NCI-H1105 (cell line): ENCODE measurements at regions not wholly inside any gene's neighbourhood (a gene's known extent, or its start where the extent isn't known, plus 50 kb on each side); places are given as distances from the start of the nearest gene placed in this dataset.

ENCODE experiments used
- DNase-seq: peaks from one replicate; lab custom pipeline; 2025; lab: John Stamatoyannopoulos, UW

DNA sequence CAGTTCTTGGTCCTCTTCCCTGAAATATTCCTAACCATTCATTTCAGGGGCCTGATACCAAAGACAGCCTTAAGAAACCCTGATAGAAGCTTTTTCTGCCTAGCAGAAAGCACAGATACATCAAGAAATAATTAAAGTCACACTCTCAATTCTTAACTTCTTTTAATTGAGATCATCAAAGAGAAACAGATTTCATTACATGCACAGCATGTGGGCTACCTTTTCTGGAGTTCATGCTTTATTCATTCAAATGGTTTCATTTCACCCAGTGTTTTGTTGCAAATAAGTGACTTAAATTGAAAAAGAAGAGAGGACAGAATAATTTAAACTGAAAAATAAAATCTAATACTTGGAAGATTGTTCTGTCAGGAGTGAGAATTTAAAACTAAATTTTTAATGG, 192.6 kb upstream of the GGTLC1 start:
- DNase-seq, result no peak

DNA sequence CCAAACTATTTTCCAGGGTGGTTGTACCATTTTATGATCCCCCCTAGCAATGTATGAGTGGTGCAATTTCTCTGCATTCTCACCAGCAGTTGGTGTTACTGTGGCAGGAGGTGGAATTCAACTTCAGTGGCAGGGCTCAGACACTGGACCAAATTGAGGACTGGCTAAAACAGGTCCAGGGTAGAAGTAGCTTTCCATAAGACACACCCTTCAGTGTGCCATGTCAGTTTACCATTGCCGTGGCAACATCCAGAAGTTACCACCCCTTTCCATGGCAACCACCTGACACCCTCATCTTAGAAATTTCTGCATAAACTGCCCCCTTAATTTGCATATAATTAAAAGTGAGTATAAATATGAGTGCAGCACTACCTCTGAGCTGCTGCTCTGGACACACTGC, 180.7 kb upstream of the GGTLC1 start:
- no peak for DNase-seq

DNA sequence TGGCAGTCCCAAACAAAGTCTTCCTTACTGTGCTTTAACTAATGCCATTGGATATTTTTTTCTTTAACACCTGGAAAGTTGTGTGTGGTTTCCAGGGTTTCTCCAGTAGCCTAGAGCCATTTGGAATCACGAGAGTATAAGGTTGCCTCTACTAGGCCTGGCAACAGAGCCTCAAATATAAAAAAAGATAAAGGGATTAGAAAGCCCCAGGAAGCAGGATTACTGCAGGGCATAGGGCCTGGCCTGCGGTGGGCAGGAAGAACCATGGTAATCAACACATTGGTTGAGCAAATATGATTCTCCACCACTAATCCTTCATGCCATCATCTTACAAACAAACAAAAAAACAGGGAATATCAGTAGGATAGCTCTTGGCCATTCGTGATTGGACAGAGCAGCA, 177.8 kb upstream of the GGTLC1 start:
- no peak for DNase-seq

DNA sequence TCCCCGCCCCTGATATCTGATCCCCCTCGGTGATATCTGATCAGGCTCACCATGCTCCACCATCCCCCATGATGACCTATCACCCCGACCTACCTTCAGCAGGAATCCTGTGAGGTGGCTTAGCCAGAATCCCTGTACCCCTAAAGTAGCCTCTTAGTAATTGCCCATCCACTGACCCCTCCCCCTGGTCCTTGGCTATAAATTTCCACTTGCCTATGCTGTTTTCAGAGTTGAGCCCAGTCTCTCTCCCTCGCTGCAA, 177.5 kb upstream of the GGTLC1 start:
- no peak for DNase-seq

DNA sequence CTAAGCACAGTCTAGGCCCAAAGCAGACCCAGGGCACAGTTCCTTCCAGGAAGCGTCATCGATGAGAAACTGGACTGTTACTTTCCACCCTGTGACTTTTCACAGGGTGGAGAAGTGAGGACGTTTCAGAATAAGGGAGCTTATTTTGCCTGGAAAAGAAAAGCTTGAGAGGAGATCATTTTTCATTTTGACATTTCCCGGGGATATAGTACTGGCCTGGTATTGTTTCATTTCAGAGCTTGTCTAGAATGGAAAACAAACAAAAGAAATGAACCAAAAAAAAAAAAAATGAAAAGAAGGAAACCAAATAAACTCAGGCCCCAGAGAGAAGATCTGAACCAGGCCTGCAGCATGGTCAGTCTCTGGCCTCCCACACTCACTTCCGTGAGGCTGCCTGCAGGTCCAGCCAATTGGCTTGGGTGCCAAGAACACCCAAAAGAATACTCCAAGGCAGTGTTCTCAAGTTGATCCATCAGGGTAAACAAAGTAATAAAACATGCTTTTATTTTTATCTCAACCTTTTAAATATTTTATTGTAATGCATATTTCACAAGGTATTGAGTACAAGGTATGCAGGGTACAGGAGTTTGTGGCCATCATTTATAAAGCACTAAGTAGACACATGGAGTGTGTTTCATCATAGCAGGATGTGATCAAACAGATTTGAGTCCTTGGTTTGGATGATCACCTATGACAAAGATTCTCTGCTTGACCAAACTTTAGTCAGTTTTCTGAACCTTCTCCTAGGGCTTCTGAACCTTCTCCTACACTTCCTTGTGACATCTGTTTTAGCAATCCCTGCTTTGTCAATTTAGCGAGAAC, 176.9 kb upstream of the GGTLC1 start:
- no peak for DNase-seq

DNA sequence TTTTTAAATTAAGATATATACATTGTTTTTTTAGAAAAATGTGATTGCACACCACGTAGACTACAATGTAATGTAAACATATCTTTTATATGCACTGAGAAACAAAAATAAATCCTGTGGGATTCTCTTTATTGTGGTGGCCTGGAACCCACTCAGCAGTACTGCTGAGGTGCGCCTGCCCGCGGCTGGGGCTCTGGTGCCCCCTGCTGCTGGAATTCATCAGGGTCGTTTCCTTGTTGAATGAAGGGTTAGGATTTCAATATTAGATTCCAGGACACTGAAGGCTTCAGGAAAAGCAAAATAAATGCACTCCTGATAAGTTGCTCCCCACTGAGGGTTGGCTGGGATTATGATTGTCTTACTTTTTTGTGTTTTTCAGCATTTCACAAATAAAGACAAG, 175.8 kb upstream of the GGTLC1 start:
- no peak for DNase-seq

DNA sequence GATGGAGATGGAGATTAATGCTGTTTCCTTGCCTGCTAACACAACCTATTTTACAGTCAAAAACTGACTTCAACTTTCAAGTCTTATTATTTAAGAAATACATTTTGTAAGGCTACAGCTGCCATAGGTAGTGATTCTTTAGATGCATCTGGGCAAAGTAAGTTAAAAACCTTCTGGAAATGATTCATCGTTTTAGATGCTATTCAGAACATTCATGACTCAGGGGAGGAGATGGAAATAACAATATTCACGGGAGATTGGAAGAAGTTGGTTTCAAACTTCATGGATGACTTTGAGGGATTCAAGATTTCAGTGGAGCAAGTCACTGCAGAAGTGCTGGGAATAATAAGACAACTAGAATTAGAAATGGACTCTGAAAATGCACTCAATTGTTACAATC, 174.9 kb upstream of the GGTLC1 start:
- no peak for DNase-seq

DNA sequence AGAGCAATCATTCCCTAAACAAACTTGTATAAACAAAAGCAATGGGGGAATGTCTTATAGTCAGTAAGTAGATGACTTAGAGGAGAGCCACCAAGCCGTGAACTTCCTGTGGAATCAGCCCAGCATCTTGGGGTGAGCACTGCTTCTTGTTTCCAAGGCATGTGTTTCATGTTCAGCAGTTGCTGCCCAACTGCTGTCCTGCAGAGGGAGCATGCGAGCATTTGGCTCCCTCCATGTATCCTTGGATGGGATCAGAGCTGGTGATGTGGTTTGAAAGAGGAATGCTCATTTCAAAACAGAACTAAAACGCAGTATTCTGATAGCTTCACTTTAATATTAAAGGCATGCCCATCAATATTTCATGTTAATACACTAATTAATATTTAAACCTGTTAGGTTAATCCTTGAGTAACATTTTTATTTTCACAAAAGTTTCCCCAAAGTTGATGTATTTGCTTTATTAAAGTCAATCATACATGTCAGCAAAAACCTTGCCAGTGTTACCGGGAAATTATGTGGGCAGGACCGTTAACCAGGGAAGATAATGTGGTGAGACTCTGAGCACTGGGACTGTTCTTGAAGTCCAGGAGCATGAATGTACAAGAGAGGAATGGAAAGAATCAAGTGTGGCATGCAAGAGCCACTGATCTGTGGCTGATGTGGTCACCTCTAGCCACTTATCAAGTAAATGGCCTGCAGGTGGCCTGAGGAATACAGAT, 172.1 kb upstream of the GGTLC1 start:
- no peak for DNase-seq

DNA sequence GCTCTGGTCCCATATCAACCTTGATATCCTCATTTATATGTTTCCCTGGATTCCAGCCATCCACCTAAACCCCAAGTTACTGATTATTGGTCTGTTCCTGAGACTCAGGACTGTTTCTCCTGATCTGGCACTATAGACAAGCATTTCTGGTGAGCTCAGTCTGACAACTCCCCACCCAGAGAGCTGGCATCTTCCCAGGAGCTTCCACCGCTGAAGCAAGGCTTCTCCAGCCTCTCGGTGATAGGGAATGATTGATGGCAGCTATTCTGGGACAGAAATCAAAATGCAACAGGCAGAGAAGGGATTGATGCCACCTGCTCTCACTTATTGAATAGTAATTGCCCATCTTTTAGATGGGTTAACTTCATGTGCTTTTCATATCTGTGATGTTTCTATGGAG, 169.7 kb upstream of the GGTLC1 start:
- DNase-seq, result no peak

DNA sequence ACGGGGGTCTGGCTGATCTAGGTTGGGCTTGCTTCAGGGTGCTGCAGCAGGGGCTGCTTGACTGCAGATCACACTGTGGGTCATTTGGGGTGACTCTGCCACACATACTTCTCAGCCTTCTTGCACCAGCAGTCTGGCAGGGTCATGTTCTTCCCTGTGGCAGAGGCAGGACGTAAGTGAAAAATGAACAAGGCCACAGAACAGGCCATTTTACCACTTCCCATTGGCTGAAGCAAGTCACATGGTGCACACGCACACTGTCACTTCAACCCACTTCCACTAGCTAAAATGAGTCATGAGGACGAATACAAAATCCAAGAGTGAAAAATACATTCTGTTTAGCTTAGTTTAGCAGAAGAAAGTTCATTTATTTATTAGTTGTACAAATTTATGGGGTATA, 168.6 kb upstream of the GGTLC1 start:
- no peak for DNase-seq

DNA sequence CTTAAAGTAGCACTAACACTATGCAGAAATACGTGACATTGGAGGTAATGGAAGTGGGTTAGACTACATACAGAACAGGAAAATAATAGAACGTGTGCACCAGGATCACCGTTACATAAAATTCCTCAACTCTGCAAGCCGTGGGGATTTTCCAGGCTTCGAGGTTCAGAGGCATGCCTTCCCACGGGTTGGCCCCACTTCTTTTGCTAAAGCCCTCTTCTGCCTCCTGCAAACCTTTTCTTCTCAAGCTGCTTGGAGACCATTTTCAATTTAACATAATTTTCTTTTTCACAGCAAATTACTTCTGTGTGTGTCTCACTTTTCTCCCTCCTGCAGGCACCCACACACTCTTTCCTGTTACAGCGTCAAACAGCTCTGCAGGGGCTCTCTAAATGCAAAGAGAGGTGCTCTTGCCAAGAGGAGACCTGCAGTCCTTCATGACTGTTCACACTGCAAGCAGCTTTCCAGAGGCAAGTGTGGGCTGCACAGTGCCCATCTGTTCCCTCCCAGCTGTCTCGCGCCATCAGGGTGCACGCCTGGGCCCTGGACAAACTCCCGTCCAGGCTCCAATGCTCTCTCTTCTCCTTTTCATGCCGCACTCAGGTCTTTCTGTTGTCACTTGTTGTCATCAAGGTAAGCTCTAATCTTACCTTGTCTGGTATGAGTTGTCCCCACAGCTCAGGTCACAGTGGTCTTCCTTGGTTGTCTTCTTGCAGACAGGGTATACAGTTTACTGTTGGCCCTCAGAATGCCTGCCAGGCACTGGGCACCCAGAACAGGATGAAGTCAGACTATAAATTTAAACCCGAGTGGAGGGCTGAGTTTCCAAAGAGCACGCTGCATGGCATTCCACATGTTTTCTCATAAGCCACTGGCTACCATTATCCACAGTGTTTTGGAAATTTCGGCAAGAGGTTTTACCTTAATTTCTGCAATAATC, 164.8 kb upstream of the GGTLC1 start:
- no peak for DNase-seq

DNA sequence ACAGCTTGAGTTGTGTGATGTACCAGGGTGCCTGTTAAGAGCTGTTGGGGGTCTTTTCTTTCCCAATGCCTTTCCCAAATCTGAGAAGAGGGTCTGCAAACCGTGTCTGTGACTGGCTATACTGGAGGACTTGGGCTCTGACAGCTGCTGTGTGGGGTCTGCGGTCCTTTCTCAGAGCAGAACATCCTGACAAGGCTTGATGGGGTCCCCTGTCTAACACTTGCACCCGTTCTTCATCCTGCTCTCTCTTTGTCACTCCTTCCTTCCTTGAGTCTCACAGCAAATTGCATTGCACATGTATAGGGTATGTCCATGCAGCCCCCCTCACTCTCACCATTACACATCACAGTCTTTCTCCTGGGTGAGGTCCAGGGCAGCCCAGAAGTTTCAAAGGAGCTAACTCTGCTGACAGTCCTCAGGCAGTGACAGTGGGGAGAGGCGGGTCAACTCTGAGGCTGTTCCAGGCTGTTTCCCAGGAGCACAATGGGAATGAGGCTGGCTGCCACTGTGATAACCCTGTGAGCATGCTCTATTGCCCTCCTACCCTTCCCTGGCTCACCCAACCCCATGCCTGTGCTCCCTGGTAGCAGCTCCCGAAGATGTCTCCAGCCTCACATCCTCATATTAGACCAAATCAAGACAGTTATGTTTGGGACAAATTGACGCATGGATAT, 163.2 kb upstream of the GGTLC1 start:
- no peak for DNase-seq

DNA sequence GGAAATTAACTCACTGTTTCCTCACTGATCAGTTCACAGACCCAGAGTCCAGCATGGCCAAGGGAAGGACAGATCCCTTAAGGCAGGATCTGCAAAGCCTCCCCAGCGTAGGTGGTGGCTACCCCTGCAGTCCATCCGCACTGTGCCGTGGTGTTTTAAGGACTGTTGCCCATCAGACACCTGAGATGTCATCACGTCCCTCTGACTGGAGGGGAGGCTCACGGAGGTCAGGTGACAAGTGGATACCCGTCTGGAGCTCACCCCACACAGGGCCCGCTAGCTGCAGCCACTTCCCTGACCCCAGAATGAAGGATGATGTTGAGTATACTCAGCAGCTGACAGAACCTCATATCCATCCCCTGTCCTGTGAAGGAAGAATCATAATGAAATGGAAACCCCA, 161.8 kb upstream of the GGTLC1 start:
- DNase-seq, result no peak

DNA sequence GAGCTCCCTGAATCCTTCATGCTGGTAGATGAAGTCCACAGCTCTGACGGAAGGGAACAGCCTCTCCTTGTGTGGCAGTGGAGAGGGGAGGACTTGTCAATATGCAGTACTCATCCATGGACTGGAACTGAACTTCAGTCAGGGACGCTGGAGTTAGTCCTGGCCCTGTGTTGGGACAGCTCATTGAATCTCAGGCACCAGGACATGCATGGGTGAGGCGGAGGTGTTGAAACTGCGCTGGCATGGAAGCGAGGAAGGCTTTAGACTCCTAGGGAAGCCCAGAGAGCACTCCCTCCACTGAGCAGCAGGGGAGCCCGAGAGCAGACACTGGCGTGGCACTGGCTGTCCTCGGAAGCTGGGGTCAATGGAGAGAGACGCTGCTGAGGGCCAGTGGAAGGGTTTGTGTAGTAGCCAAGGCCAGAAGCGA, 161.3 kb upstream of the GGTLC1 start:
- DNase-seq, result no peak

DNA sequence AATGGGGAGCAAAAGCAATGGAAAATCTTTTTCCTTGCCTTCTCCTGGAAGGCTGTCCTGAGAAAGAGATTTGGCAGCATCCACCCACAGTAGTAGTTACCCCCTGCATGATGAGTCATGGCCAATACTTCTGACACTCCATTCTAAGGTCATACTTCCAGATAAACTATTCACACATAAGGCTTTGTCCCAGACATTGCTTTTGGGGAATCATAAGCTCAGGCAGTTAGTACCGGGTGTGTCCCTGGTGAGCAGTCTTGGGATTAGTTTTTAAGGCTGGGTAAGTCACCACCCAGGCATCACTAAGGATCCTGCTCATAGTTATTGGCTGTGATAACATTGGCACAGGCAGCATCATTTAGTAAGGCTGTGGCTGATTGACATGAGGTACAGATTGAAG, 160.6 kb upstream of the GGTLC1 start:
- no peak for DNase-seq

DNA sequence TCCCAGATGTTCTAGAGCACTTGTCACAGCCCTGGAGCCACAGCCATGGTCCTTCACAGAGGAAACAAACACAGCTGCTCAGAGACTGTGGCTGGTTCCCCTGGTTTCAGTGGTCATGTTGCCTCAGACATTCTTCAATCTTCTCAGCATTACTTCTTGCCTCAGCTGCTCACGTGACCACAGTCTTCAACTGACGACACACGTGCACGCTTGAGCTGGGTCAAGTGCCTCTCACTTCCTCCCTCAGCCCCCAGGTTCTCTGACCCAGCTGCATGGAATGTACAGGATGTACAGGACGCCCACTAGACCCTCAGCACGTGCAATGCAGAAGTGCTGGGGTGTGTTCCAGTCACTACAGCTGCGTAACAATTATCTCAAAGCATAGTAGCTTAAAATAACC, 159.8 kb upstream of the GGTLC1 start:
- DNase-seq, result no peak

DNA sequence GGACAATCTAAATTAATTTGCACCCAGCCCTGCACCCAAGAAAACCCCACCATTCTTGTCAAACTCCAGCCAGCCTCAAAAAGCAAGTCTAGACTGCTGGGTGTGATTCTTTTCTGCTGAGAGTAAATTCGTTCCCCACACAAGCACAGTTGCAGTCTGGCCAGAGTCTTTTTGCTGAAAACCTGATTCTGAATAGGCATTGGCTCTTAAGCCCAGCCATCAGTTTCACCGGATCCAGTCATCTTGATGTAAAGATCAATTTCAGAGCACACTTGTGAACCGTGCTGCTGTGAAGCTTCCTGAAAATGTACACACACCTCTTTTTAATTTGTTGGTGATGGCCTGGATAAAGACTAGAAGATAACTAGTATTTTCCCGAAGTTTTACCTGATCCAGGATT, 159.4 kb upstream of the GGTLC1 start:
- no peak for DNase-seq

DNA sequence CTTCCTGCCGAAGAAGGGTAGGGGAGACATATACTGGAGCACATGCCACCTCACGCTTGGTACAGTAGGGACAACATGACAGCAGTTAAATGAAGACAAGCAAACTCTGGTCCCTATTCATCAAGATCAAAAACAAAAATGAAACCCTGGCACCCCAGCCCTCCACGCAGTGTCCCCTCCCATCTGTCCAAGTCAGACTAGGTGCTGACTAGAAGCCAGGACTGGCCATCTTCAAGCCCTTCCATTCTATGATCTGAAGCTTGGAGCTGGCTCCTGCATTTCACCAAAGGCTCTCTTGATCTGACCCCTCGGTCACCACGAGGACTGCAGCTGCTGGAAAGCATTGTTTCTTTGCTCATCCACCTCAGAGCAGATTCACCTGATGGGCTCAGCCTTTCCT, 158.9 kb upstream of the GGTLC1 start:
- DNase-seq, result no peak

DNA sequence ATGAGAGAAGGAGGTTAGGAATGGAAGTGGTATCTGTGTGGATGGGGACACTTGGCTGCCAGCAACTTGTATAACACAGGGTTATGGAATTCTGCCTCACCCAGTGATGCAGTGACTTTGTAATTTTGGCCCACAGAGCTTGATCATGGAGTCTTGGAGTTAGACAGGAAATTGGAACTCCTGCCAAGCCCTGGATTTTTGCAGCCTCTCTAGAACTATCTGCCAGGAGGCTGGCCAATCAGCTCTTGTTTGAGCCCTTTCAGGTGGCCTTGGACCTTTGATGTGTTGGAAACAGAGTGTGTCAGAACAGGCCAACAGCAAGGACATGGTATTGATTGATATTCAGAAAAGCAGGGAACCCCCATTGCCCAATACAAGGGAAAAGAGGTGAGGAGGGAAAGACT, 157.7 kb upstream of the GGTLC1 start:
- DNase-seq, result no peak

DNA sequence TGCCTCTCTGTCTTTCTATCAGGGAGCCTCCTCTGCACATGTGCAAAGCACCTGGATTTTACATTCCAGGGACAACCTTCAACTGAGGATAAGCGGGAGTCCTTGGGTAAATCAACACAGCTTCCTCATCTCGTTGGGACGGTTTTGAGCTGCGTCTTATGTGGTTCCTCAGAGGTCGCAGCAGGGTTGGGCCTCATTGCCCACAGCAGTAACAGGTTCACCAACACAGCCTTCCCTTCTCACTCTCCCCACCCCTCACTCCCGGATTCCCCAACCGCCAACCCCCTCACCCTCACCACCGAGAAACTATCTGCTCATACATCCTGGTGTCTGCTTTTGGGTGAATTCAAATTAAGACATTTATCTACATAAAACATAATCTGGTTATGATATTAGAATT, 155.8 kb upstream of the GGTLC1 start:
- no peak for DNase-seq

DNA sequence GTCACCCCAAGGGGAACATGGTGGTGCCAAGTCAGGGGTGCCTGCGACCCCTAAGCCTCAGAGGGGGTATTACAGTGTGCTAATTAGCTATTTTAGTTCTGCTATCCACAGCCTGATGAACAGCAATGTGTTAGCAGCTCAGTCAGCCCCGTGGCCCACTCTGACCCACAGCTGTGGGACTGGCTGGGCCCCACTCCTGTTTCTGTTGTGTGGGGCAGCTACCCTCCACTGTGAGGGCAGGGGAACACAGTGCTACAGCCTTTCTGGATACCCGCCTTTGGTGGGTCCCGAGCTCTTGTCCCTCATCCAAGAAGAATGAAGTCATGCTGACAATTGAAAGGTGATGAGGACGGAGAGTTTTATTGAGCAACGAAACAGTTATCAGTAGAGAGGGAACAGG, 152.5 kb upstream of the GGTLC1 start:
- no peak for DNase-seq

DNA sequence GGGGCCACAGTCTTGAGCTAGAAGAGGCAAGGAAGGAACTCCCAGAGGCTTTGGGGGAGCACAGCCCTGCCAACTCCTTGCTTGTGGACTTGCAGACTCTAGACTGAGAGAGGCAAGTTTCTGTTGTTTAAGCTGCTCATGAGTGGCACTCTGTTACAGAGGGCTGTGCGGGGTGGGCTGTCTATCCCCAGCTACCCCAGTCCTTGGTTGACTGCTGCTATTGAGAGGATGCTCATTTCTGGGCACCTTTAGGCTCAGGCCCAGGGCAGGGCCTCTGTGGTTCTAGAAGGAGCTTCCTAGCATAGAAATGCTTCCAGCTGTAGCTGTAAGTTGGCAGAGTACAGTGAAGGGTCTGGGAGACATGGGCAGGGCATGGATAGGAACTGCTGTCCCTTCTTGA, 151.3 kb upstream of the GGTLC1 start:
- no peak for DNase-seq
